ENCODE measurements at regions not wholly inside any gene's neighbourhood (a gene's known extent, or its start where the extent isn't known, plus 50 kb on each side); places are given as distances from the start of the nearest gene placed in this dataset.

GRCh38 chr6:165910184-165910966 is 247.3 kb upstream of the PDE10A start:
- ATAC-seq: no peak
- Mint-ChIP-seq H3K27me3 (ENCODE audit: low read depth) (no peaks in the 10 kb centered on the region), H3K4me3 (no peak overlapping the region), H3K9me3 (no peaks in the 10 kb centered on the region), H3K27ac (no peak overlapping the region), H3K4me1 (no peaks in the 10 kb centered on the region), H3K36me3 (no peaks in the 10 kb centered on the region)
- TF ChIP-seq ETV6 (CRISPR knock-in tag; IDR thresholded peaks at IDR 0.05) (no peak), TP53 (CRISPR knock-in tag; IDR thresholded peaks at IDR 0.05) (no peak), ZMAT4 (CRISPR knock-in tag; IDR thresholded peaks at IDR 0.05) (no peak), ELF4 (CRISPR knock-in tag; IDR thresholded peaks at IDR 0.05; ENCODE audit: low read depth) (no peak), RELA (CRISPR knock-in tag; IDR thresholded peaks at IDR 0.05; ENCODE audit: borderline replicate concordance) (no peak), PREB (CRISPR knock-in tag; IDR thresholded peaks at IDR 0.05; ENCODE audit: borderline replicate concordance) (no peak), CTCF (IDR thresholded peaks at IDR 0.05) (no peak), ZNF532 (CRISPR knock-in tag; IDR thresholded peaks at IDR 0.05; ENCODE audit: borderline replicate concordance) (no peak), TCF7 (CRISPR knock-in tag; IDR thresholded peaks at IDR 0.05; ENCODE audit: low read depth) (no peak), ZNF219 (CRISPR knock-in tag; IDR thresholded peaks at IDR 0.05; ENCODE audit: borderline replicate concordance) (no peak), USF2 (CRISPR knock-in tag; IDR thresholded peaks at IDR 0.05) (no peak), TEAD1 (CRISPR knock-in tag; IDR thresholded peaks at IDR 0.05) (no peak), ZNF512 (CRISPR knock-in tag; IDR thresholded peaks at IDR 0.05; ENCODE audit: borderline replicate concordance) (no peak), E2F4 (CRISPR knock-in tag; IDR thresholded peaks at IDR 0.05; ENCODE audit: borderline replicate concordance, low read depth) (no peak), ERG (CRISPR knock-in tag; IDR thresholded peaks at IDR 0.05) (no peak)
- CTCF ChIA-PET: no interaction called here
- no peak for DNase-seq (ENCODE audit: low spot score)
- POLR2A ChIA-PET: no interaction called here
